CD4-positive, alpha-beta T cell (primary cell): ENCODE measurements at regions not wholly inside any gene's neighbourhood (a gene's known extent, or its start where the extent isn't known, plus 50 kb on each side); places are given as distances from the start of the nearest gene placed in this dataset.

Experiments used
- ATAC-seq: fragments of 200-7000 bp; cut with Tn5 transposase; one replicate; pipeline ENCODE4 v1.10.0; 2022; ENCODE audit warnings: mild to moderate bottlenecking; ENCODE audit not compliant: poor library complexity
- CTCF ChIA-PET: fragments of 350-600 bp; sonication (Branson Sonifier 250); formaldehyde crosslinking; loops from one replicate; lab custom pipeline; 2021; ENCODE audit warnings: antibody characterized with exemption, inconsistent platforms; lab: Charles Lee
- POLR2A ChIA-PET: fragments of 350-600 bp; sonication (Branson Sonifier 250); formaldehyde crosslinking; loops from one replicate; lab custom pipeline; 2021; ENCODE audit warnings: antibody characterized with exemption, inconsistent platforms; lab: Charles Lee
- DNase-seq, 14 experiments: peaks; one replicate each; pipeline ENCODE4 v3.0.0-alpha.2; 2013 to 2020; ENCODE audit warnings: mixed read lengths in 2 of 14
- H3K27ac ChIP-seq, 2 donors: one replicate each; pipeline versions ENCODE4 v1.5.1 to v1.7.0; 2013; ENCODE audit warnings: low read length in 2 of 2, low read depth in 1 of 2, mild to moderate bottlenecking in 1 of 2
- H3K27me3 ChIP-seq, 2 experiments: 1 replicate in 1 of 2; 2 replicates in 1 of 2; pipeline versions ENCODE4 v1.6.1 to v1.7.0; 2013; ENCODE audit warnings: low read length in 2 of 2, control low read depth in 1 of 2, mild to moderate bottlenecking in 1 of 2, moderate library complexity in 1 of 2; ENCODE audit not compliant: insufficient read depth in 2 of 2, control insufficient read depth in 1 of 2
- H3K36me3 ChIP-seq: one replicate; pipeline ENCODE4 v1.6.1; 2013; ENCODE audit warnings: low read length, control low read depth; ENCODE audit not compliant: insufficient read depth
- H3K4me1 ChIP-seq: one replicate; pipeline ENCODE4 v1.6.1; 2013; ENCODE audit warnings: low read length, control low read depth; ENCODE audit not compliant: insufficient read depth
- H3K4me3 ChIP-seq: one replicate; pipeline ENCODE4 v1.5.1; 2013; ENCODE audit warnings: mild to moderate bottlenecking, low read length, moderate library complexity
- H3K9me3 ChIP-seq, 2 experiments: 1 replicate in 1 of 2; 2 replicates in 1 of 2; pipeline versions ENCODE4 v1.6.1 to v1.7.0; 2013; ENCODE audit warnings: low read length in 2 of 2, mild to moderate bottlenecking in 2 of 2, control low read depth in 1 of 2, moderate library complexity in 1 of 2; ENCODE audit not compliant: control insufficient read depth in 1 of 2, insufficient read depth in 1 of 2
- H3K27ac Mint-ChIP-seq: one replicate; pipeline ENCODE4 v1.8.0; 2020; ENCODE audit warnings: mixed read lengths
- H3K27me3 Mint-ChIP-seq: one replicate; pipeline ENCODE4 v1.8.0; 2021; ENCODE audit warnings: mixed read lengths
- H3K36me3 Mint-ChIP-seq: one replicate; pipeline ENCODE4 v1.8.0; 2021; ENCODE audit warnings: low read depth, mixed read lengths
- H3K4me1 Mint-ChIP-seq: one replicate; pipeline ENCODE4 v1.8.0; 2021; ENCODE audit warnings: low read depth, mixed read lengths
- H3K4me3 Mint-ChIP-seq: one replicate; pipeline ENCODE4 v1.8.0; 2020; ENCODE audit warnings: mild to moderate bottlenecking, mixed read lengths
- H3K9me3 Mint-ChIP-seq: one replicate; pipeline ENCODE4 v1.8.0; 2020; ENCODE audit warnings: mixed read lengths
- intact Hi-C, 2 experiments: fragments of 100-400 bp; cut with DNase I in 1 of 2; cut with micrococcal nuclease in 1 of 2; formaldehyde crosslinking; loops; one replicate each; pipeline versions ENCODE4 v1.15.1 to v1.9.0; 2023 to 2025; cut with DNase I, micrococcal nuclease
- TF ChIP-seq, protein P1 (sequence below): fragments of 200-600 bp; IDR thresholded peaks from one replicate; pipeline ENCODE4 v1.8.0; 2022; ENCODE audit warnings: antibody characterized with exemption, mild to moderate bottlenecking

DNA sequence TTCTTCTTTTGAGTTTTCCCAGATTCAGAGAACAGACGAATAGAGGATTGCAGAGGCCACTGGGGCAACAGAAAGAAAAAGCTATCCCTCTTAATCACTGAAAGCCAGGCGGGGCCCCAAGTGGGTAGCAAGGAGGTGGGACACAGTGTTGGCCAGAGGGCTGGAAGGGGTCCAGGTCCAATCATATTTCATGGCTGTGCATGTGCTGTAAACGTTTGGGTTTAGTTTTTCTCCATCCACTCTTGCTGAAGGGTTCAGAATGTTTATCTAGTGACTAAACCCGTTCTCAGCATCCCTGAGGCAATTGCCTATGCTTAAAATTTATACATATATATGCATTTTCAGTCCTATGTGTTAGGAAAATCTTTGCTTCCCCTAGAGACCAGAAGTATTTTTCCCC, 99.4 kb upstream of the EPHA4 start:
- Mint-ChIP-seq H3K36me3 (no peaks in the 10 kb centered on the region), H3K27ac (no peak overlapping the region), H3K27me3 (no peaks in the 10 kb centered on the region), H3K4me1 (no peaks in the 10 kb centered on the region), H3K4me3 (no peak overlapping the region), H3K9me3 (peaks cover 3% of the 10 kb centered on the region)
- ChIA-PET CTCF (no interaction called here), POLR2A (no interaction called here)
- no peak for DNase-seq
- Histone ChIP-seq H3K36me3 (no peaks in the 10 kb centered on the region), H3K27me3 (no peaks in the 10 kb centered on the region), H3K4me1 (no peaks in the 10 kb centered on the region), H3K9me3 (no peaks in the 10 kb centered on the region), H3K4me3 (no peak overlapping the region), H3K27ac (no peak overlapping the region)
- TF ChIP-seq, protein P1, sequence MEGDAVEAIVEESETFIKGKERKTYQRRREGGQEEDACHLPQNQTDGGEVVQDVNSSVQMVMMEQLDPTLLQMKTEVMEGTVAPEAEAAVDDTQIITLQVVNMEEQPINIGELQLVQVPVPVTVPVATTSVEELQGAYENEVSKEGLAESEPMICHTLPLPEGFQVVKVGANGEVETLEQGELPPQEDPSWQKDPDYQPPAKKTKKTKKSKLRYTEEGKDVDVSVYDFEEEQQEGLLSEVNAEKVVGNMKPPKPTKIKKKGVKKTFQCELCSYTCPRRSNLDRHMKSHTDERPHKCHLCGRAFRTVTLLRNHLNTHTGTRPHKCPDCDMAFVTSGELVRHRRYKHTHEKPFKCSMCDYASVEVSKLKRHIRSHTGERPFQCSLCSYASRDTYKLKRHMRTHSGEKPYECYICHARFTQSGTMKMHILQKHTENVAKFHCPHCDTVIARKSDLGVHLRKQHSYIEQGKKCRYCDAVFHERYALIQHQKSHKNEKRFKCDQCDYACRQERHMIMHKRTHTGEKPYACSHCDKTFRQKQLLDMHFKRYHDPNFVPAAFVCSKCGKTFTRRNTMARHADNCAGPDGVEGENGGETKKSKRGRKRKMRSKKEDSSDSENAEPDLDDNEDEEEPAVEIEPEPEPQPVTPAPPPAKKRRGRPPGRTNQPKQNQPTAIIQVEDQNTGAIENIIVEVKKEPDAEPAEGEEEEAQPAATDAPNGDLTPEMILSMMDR = no peak
- ATAC-seq = no peak
- intact Hi-C loops = no loop called here

- DNase-seq (no peak), ATAC-seq (no peak)
- Mint-ChIP-seq H3K4me3 (no peak overlapping the region), H3K36me3 (no peaks in the 10 kb centered on the region), H3K4me1 (no peaks in the 10 kb centered on the region), H3K27ac (no peak overlapping the region), H3K9me3 (no peaks in the 10 kb centered on the region), H3K27me3 (no peaks in the 10 kb centered on the region)
- TF ChIP-seq, protein P1 = no peak
- Histone ChIP-seq H3K4me3 (no peak overlapping the region), H3K27ac (no peak overlapping the region), H3K4me1 (no peaks in the 10 kb centered on the region), H3K9me3 (no peaks in the 10 kb centered on the region), H3K36me3 (no peaks in the 10 kb centered on the region), H3K27me3 (peaks cover 0 to under 1% of the 10 kb centered on the region in 2 experiments)
- CTCF ChIA-PET = no interaction called here
- POLR2A ChIA-PET = no interaction called here
- intact Hi-C loops = no loop called here
These were observed 90.7 kb upstream of the EPHA4 start for GRCh38 chr2:221662689-221663391.

GRCh38 chr2:221657806-221658205, 85.7 kb upstream of the EPHA4 start:
- Mint-ChIP-seq H3K4me1 (no peaks in the 10 kb centered on the region), H3K36me3 (no peaks in the 10 kb centered on the region), H3K9me3 (no peaks in the 10 kb centered on the region), H3K4me3 (no peak overlapping the region), H3K27me3 (peaks cover 3% of the 10 kb centered on the region), H3K27ac (no peak overlapping the region)
- H3K27me3 ChIP-seq = peaks cover 0 to 5% of the 10 kb centered on the region in 2 experiments
- DNase-seq (no peak), ATAC-seq (no peak)
- no peaks in the 10 kb centered on the region for H3K4me1 ChIP-seq
- no peak overlapping the region for H3K4me3 ChIP-seq
- no peaks in the 10 kb centered on the region for H3K9me3 ChIP-seq
- intact Hi-C loops = no loop called here
- TF ChIP-seq, protein P1 = no peak
- POLR2A ChIA-PET = no interaction called here
- H3K36me3 ChIP-seq = no peaks in the 10 kb centered on the region
- CTCF ChIA-PET = interaction anchor here (0.5 kb wide), 1 partner anchor 46 kb away, joined by 3 read pairs; no protein-coding TSS in a partner anchor
- no peak overlapping the region for H3K27ac ChIP-seq
